H1 (cell line): ENCODE measurements at regions not wholly inside any gene's neighbourhood (a gene's known extent, or its start where the extent isn't known, plus 50 kb on each side); places are given as distances from the start of the nearest gene placed in this dataset.

Experiments used
- CTCF ChIA-PET: fragments of 300-600 bp; sonication (Branson Sonifier 250); formaldehyde crosslinking; loops from one replicate; lab custom pipeline; 2021; ENCODE audit not compliant: partially characterized antibody; lab: Charles Lee
- POLR2A ChIA-PET: fragments of 300-600 bp; sonication (Branson Sonifier 250); formaldehyde crosslinking; loops from one replicate; lab custom pipeline; 2021; ENCODE audit warnings: inconsistent platforms; ENCODE audit not compliant: partially characterized antibody; lab: Charles Lee
- DNase-seq, 2 experiments: peaks; one replicate each; pipeline versions ENCODE4 v3.0.0 to v3.0.0-alpha.2; 2010 to 2022; ENCODE audit warnings: low spot score in 2 of 2, low read depth in 1 of 2, mixed read lengths in 1 of 2
- FAIRE-seq: peaks from 2 replicates; lab custom pipeline; 2011; peaks lifted over from hg19 to GRCh38; lab: Jason Lieb, UNC
- H2AFZ ChIP-seq: 2 replicates; pipeline ENCODE4 v1.8.1; 2012; ENCODE audit warnings: low read length, inconsistent platforms
- H2AK5ac ChIP-seq: 2 replicates; pipeline ENCODE4 v1.6.1; 2013; ENCODE audit warnings: low read depth, low read length
- H2BK120ac ChIP-seq: replicated peaks from 2 replicates; pipeline ENCODE3; 2013; ENCODE audit warnings: low read depth, low read length, inconsistent platforms
- H2BK12ac ChIP-seq: 2 replicates; pipeline ENCODE4 v1.6.1; 2013; ENCODE audit warnings: low read depth, low read length
- H2BK15ac ChIP-seq: 2 replicates; pipeline ENCODE4 v1.6.1; 2013; ENCODE audit warnings: low read length
- H2BK20ac ChIP-seq: 2 replicates; pipeline ENCODE4 v1.6.1; 2013; ENCODE audit warnings: low read length
- H2BK5ac ChIP-seq: 2 replicates; pipeline ENCODE4 v1.6.1; 2013; ENCODE audit warnings: low read depth, low read length
- H3K14ac ChIP-seq: 2 replicates; pipeline ENCODE4 v1.6.1; 2013; ENCODE audit warnings: inconsistent platforms; ENCODE audit not compliant: insufficient read length
- H3K18ac ChIP-seq: 2 replicates; pipeline ENCODE4 v1.6.1; 2013; ENCODE audit warnings: low read length; ENCODE audit errors: extremely low read depth
- H3K23ac ChIP-seq: 2 replicates; pipeline ENCODE4 v1.6.1; 2013; ENCODE audit warnings: inconsistent platforms; ENCODE audit not compliant: insufficient read length
- H3K23me2 ChIP-seq: 2 replicates; pipeline ENCODE4 v1.6.1; 2013; ENCODE audit warnings: low read depth, low read length
- H3K27ac ChIP-seq: 2 replicates; pipeline ENCODE4 v1.6.1; 2011; ENCODE audit warnings: low read depth, low read length, inconsistent platforms
- H3K27me3 ChIP-seq, 4 experiments: replicated peaks in 1 of 4; 1 replicate in 1 of 4; 2 replicates in 3 of 4; pipeline versions ENCODE4 v1.6.1 to v1.8.1; 2011 to 2013; ENCODE audit warnings: low read length in 3 of 4, mild to moderate bottlenecking in 3 of 4, inconsistent platforms in 2 of 4, mixed read lengths in 2 of 4, moderate library complexity in 1 of 4; ENCODE audit not compliant: control insufficient read depth in 3 of 4, insufficient read depth in 3 of 4; ENCODE audit errors: extremely low read depth in 1 of 4
- H3K36me3 ChIP-seq, 4 experiments: 2 replicates each; pipeline versions ENCODE4 v1.6.1 to v1.8.1; 2011 to 2013; ENCODE audit warnings: mild to moderate bottlenecking in 4 of 4, low read length in 3 of 4, moderate library complexity in 2 of 4, control low read depth in 1 of 4, inconsistent platforms in 1 of 4; ENCODE audit not compliant: insufficient read depth in 4 of 4, control insufficient read depth in 2 of 4
- H3K4ac ChIP-seq: replicated peaks from 2 replicates; pipeline ENCODE3; 2013; ENCODE audit warnings: low read length, low read depth, mixed read lengths, inconsistent platforms; ENCODE audit not compliant: insufficient read length
- H3K4me1 ChIP-seq, 4 experiments: replicated peaks in 1 of 4; 1 replicate in 1 of 4; 2 replicates in 3 of 4; pipeline versions ENCODE4 v1.6.1 to v1.8.1; 2011 to 2013; ENCODE audit warnings: low read length in 3 of 4, inconsistent platforms in 2 of 4, mixed read lengths in 1 of 4; ENCODE audit not compliant: insufficient read depth in 4 of 4, control insufficient read depth in 3 of 4
- H3K4me2 ChIP-seq, 2 experiments: 2 replicates each; pipeline versions ENCODE4 v1.6.1 to v1.8.1; 2011 to 2013; ENCODE audit warnings: low read depth in 2 of 2, low read length in 2 of 2, control low read depth in 1 of 2, inconsistent platforms in 1 of 2, mild to moderate bottlenecking in 1 of 2; ENCODE audit not compliant: insufficient read depth in 1 of 2
- H3K4me3 ChIP-seq, 4 experiments: fragments of 200-600, 300-600 bp in 1 of 4; sonication (generic), shearing (Covaris generic), sonication (Bioruptor Twin) in 1 of 4; 2 replicates each; pipeline versions ENCODE4 v1.5.1 to v1.8.1; 2011 to 2016; ENCODE audit warnings: low read length in 4 of 4, low read depth in 3 of 4, control low read depth in 2 of 4, inconsistent platforms in 2 of 4, mild to moderate bottlenecking in 2 of 4, mixed read lengths in 1 of 4, moderate library complexity in 1 of 4; ENCODE audit not compliant: insufficient read depth in 2 of 4; ENCODE audit errors: extremely low read depth in 1 of 4
- H3K56ac ChIP-seq: replicated peaks from 2 replicates; pipeline ENCODE3; 2013; ENCODE audit warnings: low read depth, mild to moderate bottlenecking, mixed read lengths, low read length, inconsistent platforms; ENCODE audit not compliant: insufficient read length
- H3K79me1 ChIP-seq: 2 replicates; pipeline ENCODE4 v1.6.1; 2013; ENCODE audit warnings: low read depth, low read length, control low read depth
- H3K79me2 ChIP-seq, 2 experiments: 2 replicates each; pipeline versions ENCODE4 v1.6.1 to v1.8.1; 2012 to 2013; ENCODE audit warnings: low read length in 2 of 2, mild to moderate bottlenecking in 2 of 2, inconsistent platforms in 1 of 2; ENCODE audit not compliant: insufficient read depth in 2 of 2, control insufficient read depth in 1 of 2
- H3K9ac ChIP-seq, 4 experiments: replicated peaks in 1 of 4; 1 replicate in 1 of 4; 2 replicates in 3 of 4; pipeline versions ENCODE4 v1.6.1 to v1.8.1; 2011 to 2013; ENCODE audit warnings: low read depth in 3 of 4, low read length in 3 of 4, control low read depth in 2 of 4, mild to moderate bottlenecking in 2 of 4, moderate library complexity in 2 of 4, inconsistent platforms in 1 of 4; ENCODE audit errors: extremely low read depth in 1 of 4
- H3K9me3 ChIP-seq, 2 experiments: 2 replicates each; pipeline versions ENCODE4 v1.6.1 to v1.8.1; 2012 to 2013; ENCODE audit warnings: mild to moderate bottlenecking in 2 of 2, moderate library complexity in 2 of 2, control low read depth in 1 of 2, inconsistent platforms in 1 of 2, low read depth in 1 of 2, low read length in 1 of 2, mixed read lengths in 1 of 2; ENCODE audit not compliant: insufficient read depth in 2 of 2
- H4K20me1 ChIP-seq, 2 experiments: replicated peaks in 1 of 2; 2 replicates each; pipeline versions ENCODE3 to v1.8.1; 2011 to 2013; ENCODE audit warnings: inconsistent platforms in 2 of 2, low read length in 2 of 2, mild to moderate bottlenecking in 1 of 2; ENCODE audit not compliant: insufficient read depth in 2 of 2, control insufficient read depth in 1 of 2
- H4K5ac ChIP-seq: 2 replicates; pipeline ENCODE4 v1.6.1; 2013; ENCODE audit warnings: low read length, low read depth, mixed read lengths, inconsistent platforms; ENCODE audit not compliant: insufficient read length
- H4K8ac ChIP-seq: 2 replicates; pipeline ENCODE4 v1.8.0; 2013; ENCODE audit warnings: mild to moderate bottlenecking, moderate library complexity, low read length, inconsistent platforms; ENCODE audit not compliant: insufficient read depth; ENCODE audit errors: extremely low read depth
- H4K91ac ChIP-seq: replicated peaks from 2 replicates; pipeline ENCODE3; 2013; ENCODE audit warnings: low read length, mixed read lengths, inconsistent platforms; ENCODE audit not compliant: insufficient read length
- ASH2L ChIP-seq: fragments of 200-600, 300-600 bp; sonication (generic); IDR thresholded peaks from one replicate; pipeline ENCODE4 v1.7.1; 2017; ENCODE audit warnings: low read length
- CBX5 ChIP-seq: fragments of 300-800, 300-1000 bp; sonication (generic); IDR thresholded peaks from 2 replicates; pipeline ENCODE4 v1.7.1; 2016; ENCODE audit warnings: antibody characterized with exemption, low read length, low read depth
- CREB1 ChIP-seq: IDR thresholded peaks from 2 replicates; pipeline ENCODE4 v1.6.1; 2012; ENCODE audit warnings: inconsistent platforms
- HDAC6 ChIP-seq: IDR thresholded peaks from one replicate; pipeline ENCODE4 v1.7.1; 2012; ENCODE audit warnings: low read depth, mild to moderate bottlenecking, inconsistent platforms, low read length, moderate library complexity
- KDM1A ChIP-seq: fragments of 200-600, 300-600 bp; sonication (generic); IDR thresholded peaks from 2 replicates; pipeline ENCODE4 v1.7.1; 2016; ENCODE audit warnings: mild to moderate bottlenecking, low read length, borderline replicate concordance
- KDM5A ChIP-seq: fragments of 200-600 bp; IDR thresholded peaks from 2 replicates; pipeline ENCODE4 v1.7.1; 2012; ENCODE audit warnings: mild to moderate bottlenecking, low read length, inconsistent platforms, mixed read lengths
- RNF2 ChIP-seq: fragments of 200-900, 300-1000 bp; sonication (generic); IDR thresholded peaks from 2 replicates; pipeline ENCODE4 v1.7.1; 2016; ENCODE audit warnings: borderline replicate concordance, low read depth, mild to moderate bottlenecking, antibody characterized with exemption, low read length; ENCODE audit not compliant: poor library complexity, severe bottlenecking; ENCODE audit errors: missing control alignments
- SUZ12 ChIP-seq: fragments of 200-600 bp; sonication (generic); IDR thresholded peaks from 2 replicates; pipeline ENCODE4 v1.6.1; 2012; ENCODE audit warnings: mild to moderate bottlenecking, inconsistent platforms, low read length, moderate library complexity, mixed read lengths
- TEAD4 ChIP-seq: IDR thresholded peaks from 2 replicates; pipeline ENCODE4 v1.6.1; 2012; ENCODE audit warnings: low read depth, low read length, inconsistent platforms, mixed read lengths
- WGBS, 2 experiments: shearing (Covaris generic) in 1 of 2; methylation state at CpG; one replicate each; pipeline versions ENCODE4 v1.1.6 to v1.1.7; 2013 to 2015; ENCODE audit warnings: low lambda C conversion rate in 2 of 2, mixed read lengths in 2 of 2, inconsistent platforms in 1 of 2, low coverage in 1 of 2, missing lambda C conversion rate in 1 of 2; ENCODE audit not compliant: insufficient replicate concordance in 2 of 2, insufficient coverage in 1 of 2, insufficient read length in 1 of 2; ENCODE audit errors: extremely low coverage in 1 of 2, missing lambda C conversion rate in 1 of 2; 5-methylcytosine and 5-hydroxymethylcytosine counted together

- Histone ChIP-seq H3K18ac (no peak overlapping the region), H2BK12ac (no peak overlapping the region), H3K23ac (no peak overlapping the region), H3K4me3 (no peak overlapping the region), H4K5ac (no peak overlapping the region), H3K56ac (no peak overlapping the region), H2BK20ac (no peak overlapping the region), H2BK5ac (no peak overlapping the region), H4K20me1 (no peaks in the 10 kb centered on the region), H3K27me3 (no peaks in the 10 kb centered on the region), H2AK5ac (no peak overlapping the region), H4K91ac (no peak overlapping the region), H3K4me1 (peaks cover 0 to 4% (median 0%) of the 10 kb centered on the region in 4 experiments; a peak in 1 of 7 replicates), H2BK120ac (no peak overlapping the region), H3K36me3 (no peaks in the 10 kb centered on the region), H3K14ac (no peak overlapping the region), H2AFZ (no peak overlapping the region), H2BK15ac (no peak overlapping the region), H3K27ac (no peak overlapping the region), H3K79me1 (no peaks in the 10 kb centered on the region), H3K4ac (no peak overlapping the region), H3K9me3 (no peaks in the 10 kb centered on the region), H3K4me2 (no peak overlapping the region), H3K9ac (no peak overlapping the region), H4K8ac (no peak overlapping the region), H3K79me2 (no peaks in the 10 kb centered on the region), H3K23me2 (no peaks in the 10 kb centered on the region; the same call in 1 of the 2 replicates)
- ChIA-PET CTCF (no interaction called here), POLR2A (no interaction called here)
- FAIRE-seq (no peak), DNase-seq (no peak)
- WGBS, 2 experiments: 86% methylated on average over 4 of the region's 4 CpGs; no CpG with 5 or more reads in 1 of the 2 experiments
- TF ChIP-seq CBX5: no peak
- no peak for TF ChIP-seq KDM5A
- TF ChIP-seq HDAC6: no peak
- TF ChIP-seq SUZ12: no peak
- no peak for TF ChIP-seq KDM1A
- no peak for TF ChIP-seq CREB1
- TF ChIP-seq TEAD4: no peak
- no peak for TF ChIP-seq ASH2L
- TF ChIP-seq RNF2: no peak
- TF ChIP-seq, all 59 proteins: peak for 0
Observed at GRCh38 chr11:37107831-37108230, 509.8 kb upstream of the RAG2 start.
